ENCODE measurements at regions not wholly inside any gene's neighbourhood (a gene's known extent, or its start where the extent isn't known, plus 50 kb on each side); places are given as distances from the start of the nearest gene placed in this dataset.

DNA sequence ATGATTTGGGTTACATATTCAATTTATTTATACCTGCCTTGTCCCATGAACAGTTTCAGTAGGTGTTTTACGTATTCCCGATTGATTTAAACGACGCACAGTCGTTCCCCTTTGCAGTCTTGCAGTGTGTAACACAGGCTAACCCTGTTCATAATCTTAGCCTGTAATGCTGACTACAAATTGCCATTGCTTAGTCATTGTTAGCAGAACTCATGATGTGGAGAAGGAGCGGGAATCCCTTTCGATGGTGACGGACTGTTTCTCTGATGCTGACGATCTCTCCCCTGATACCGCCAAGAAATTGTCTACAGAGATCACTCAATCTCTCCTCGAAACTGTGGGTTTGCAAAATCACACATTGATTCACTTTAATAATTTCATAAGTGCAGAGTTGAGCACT is 93.2 kb downstream of the MRPL36 start:
- DNase-seq (ENCODE audit: low read depth, low spot score): no peak

DNA sequence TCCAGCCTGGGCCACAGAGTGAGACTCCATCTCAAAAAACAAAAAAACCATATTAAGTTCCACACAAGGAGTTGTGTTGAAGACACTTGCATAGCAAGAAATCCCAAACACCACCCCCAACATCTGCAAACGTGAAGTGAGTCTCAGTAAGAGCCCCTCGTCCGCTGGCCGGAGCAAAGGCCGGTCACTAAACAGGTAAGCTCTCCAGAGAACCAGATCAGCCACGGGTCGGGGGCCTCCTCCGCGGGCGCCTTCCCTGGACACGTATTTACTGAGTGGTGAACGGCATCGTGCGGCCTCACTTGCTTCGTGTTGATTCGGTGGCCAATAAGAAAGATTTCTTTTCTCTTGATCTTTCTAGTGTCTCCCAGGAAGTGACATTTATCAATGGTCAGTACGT is 93.6 kb downstream of the MRPL36 start:
- DNase-seq (ENCODE audit: low read depth, low spot score): no peak

DNA sequence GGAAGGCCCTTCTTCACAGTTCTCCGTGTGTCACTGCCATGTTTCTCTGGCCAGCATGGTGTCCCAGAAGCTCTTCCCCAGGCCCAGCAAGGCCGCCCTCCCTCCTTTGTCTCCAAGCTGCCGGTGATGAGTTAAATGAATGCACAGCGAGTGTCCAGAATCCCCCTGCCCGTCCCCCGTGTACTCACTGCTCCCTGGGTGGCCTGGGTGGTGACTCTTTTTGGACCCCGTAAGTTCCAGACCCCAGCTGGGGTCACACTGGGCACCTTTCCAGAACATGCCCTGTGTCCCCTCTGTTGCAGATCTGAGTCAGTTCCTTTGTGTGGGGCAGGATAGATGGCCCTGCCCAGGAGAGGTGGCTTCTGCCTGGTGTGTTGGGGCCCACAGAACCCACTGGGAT is 95.0 kb downstream of the MRPL36 start:
- no peak for DNase-seq (ENCODE audit: low read depth, low spot score)

DNA sequence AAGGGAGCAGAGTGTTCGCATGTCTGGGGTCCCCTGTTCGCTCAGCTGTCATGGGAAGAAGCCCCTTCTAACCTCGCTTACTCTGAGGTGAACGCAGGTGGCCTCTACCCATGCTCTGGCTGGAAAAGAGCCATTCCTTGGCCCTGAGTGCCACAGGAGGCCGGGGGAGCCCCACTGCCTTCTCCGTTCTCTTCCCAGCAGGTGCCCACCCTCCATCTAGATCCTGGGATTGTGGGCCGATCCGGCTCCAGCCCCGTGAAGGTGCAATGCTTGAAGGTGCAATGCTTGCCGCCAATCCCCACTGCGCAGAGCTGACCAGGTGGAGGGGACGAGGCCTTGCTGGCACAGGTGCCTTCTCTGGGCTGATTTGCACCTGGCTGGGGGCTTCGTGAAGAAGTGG is 95.4 kb downstream of the MRPL36 start:
- DNase-seq (ENCODE audit: low read depth, low spot score): no peak

DNA sequence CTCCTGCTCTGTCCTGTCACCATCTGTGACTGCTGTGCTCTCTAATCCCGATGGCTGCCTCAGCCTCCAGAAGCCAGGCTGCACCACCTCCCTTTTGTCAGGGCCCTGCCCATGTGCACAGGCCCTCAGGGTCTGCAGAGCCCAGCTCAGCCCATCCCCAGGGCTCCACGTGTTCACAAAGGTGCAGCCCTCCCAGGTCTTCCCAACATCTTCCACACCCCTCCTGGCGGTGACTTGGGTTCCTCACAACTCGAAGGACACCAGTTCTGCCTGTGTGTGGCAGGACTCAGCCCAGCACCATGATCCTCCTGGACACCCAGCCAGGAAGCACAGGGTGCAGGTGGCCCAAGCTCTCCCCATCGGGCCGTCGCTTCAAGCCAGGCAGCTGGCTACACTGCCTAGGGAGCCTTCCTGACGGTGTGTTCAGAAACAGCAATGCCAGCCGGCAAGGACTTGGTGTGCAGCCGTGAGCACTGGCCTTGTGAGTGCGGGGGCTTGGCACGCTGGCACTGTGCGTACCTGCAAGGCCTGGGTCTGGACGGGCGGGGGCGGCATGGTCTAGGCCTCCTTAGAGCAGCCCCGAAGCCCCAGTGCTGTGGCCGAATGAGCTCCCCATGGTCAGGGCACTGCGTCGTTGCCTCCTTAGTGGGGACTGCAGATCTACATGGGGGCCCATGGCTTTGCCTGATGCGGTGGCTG is 96.1 kb downstream of the MRPL36 start:
- DNase-seq (ENCODE audit: low read depth, low spot score): no peak

DNA sequence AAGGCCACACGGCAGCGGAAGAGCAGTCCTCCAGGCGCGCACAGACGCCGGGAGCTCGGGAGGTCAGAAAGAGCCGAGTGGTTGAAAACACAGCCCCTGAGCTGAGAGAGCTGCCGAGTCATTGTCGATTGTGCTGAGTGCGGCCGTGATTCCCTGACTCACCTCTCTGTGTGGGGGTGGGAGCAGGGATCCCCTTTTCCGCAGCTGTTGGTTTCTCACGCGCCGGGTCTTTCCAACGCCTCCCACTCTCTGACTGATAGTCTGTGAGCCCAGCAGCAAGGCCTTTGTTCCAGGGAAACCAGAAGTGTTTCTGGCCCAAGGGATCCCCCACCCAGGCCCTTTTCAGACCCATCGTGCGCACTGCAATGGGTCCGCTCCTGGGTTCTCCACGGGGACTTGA is 97.3 kb downstream of the MRPL36 start:
- no peak for DNase-seq (ENCODE audit: low read depth, low spot score)

DNA sequence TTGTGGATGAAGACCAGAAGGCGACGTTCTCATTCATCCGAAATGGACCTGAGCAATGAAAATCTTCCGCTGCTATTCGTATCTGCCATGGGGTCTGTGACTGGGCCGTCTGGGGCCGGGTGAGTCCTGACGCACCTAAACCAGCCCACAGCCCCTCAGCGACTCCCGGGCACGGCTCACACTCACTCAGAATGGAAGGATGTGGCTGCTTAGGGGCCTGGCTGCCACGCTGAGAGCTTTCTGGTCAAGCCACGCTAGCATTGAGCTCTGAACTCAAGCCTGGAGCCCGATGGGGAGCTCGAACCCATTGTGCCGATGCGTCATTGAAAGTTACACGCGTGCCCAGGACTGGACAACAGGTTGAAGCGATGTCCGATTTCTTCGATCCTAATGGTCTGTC is 97.8 kb downstream of the MRPL36 start:
- DNase-seq (ENCODE audit: low read depth, low spot score): no peak

DNA sequence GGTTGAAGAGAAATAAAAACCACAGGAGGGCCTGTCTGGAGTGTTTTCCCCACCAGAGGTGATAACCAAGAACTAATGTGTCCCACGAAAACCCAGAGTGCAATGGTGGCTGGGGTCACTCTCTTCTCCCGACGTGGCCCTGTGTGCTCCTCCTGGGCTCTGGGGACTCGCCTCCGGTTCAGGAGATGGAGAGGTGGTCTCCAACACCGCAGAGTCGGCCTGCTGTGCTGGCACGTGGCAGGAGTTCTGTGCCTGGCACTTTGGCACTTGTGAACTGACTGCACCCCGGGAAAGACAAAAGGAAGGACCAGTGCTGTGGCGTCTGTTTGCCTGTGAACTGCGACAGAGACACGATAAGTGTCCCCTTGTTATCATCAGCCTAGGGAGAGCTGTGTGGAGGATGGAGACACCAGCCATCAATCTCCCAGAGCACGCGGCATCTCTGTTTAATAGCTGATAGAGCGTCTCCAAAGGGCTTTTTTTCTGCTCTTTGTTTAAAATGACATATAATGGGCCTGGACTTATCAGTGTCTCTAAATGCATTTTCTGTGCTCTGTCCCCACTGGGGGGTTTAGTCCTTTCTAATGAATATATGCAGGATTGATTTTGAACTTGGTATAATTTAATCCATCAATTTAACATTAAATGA is 98.3 kb downstream of the MRPL36 start:
- DNase-seq (ENCODE audit: low read depth, low spot score): no peak

DNA sequence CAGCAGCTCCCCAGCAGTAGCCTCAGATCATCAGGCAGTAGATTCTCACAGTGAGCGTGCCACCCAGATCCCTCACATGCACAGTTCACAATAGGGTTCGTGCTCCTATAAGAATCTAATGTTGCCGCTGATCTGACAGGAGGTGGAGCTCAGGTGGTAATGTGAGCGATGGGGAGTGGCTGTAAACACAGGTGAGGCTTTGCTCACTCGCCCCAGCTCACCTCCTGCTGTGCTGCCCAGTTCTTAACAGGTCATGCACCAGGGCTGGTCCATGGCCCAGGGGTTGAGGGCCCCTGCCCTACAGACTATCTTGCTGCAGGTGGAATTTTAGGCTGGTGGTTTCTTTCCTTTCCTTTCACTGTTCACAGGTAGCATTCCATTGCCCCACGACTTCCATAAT is 100.2 kb downstream of the MRPL36 start:
- no peak for DNase-seq (ENCODE audit: low read depth, low spot score)

DNA sequence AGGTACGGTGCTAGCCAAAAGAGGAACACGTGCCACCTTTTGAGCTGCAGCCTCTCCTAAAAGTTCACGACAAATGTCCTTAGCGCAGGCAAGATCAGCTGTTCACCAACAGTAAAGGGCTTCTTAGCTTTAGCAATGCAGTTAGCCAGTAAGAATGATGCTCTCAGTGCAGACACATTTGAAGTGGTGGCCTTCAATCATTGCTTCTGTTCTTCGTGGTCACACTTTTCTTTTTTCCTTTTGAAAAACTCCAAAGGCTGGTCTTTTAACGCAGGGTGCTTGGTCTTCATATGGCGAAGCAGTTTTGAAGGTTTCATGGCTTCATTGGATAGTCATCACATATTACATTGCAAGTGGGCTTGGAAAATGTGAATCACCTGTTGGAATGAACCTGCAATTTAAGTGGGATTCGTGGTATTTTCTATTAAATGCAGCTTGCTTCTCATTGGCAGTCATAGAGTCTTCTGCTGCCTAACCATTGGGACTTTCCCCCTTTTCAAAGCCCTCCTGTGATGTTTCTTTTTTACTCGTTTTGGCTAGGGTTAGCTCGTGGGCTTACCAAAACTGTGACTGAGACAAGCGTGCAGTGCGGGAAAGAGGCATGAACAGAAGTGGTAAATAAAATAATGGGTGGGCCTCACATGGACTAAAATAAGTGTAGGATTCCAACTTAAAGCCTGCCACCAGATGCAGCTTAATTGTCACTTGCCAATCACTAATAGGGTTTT is 100.9 kb downstream of the MRPL36 start:
- DNase-seq (ENCODE audit: low read depth, low spot score): no peak

DNA sequence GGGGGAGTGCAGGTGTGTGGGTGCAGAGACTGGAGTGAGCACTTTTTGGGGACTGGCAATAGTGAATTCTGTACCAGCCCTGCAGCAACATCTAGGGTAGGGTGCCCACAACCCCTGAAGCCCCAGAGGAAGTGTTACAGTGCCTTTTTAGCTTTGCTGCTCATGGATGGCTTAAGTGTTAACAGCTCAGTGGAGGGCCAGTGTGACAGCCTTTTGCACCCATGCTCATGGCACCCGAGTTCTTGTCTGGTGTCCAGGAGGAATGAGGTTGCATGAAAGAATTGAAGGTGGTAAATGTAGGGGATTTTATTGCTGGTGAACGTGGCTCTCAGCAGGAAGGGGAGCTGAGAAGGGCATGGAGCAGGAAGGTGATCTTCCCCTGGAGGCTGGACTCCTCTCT is 107.3 kb downstream of the MRPL36 start:
- no peak for DNase-seq (ENCODE audit: low read depth, low spot score)

DNA sequence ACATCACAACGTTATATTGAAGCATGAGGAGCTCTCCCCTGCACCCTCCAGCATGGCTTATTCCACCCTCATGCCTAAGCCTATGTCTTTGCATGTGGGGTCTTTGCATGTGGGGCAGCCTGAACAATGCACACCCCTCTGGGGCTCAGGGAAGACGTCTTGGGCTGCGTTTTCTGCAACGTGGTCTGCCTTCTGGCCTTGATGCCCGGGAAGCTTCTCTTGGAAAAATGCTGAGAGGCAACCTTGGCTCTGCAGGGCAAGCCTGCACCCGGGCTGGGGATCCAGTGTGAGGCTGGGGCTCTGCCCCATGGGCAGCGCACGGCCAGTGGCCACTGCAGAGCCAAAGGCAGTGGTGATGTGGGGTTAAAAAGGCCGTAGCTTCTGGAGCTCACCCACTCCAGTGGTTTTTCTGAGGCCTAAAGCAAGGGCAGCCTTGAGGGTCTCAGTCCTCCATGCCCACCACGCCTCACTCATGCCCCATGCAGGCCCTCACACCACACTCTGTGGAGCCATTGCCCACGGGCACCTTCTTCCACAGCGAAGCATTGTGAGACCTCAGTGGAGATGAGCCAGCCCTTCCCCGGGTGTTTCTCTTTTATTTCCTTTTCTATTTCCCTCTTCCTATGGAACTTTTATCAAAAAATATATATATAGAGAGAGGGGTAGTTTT is 112.2 kb downstream of the MRPL36 start:
- DNase-seq (ENCODE audit: low read depth, low spot score): no peak

DNA sequence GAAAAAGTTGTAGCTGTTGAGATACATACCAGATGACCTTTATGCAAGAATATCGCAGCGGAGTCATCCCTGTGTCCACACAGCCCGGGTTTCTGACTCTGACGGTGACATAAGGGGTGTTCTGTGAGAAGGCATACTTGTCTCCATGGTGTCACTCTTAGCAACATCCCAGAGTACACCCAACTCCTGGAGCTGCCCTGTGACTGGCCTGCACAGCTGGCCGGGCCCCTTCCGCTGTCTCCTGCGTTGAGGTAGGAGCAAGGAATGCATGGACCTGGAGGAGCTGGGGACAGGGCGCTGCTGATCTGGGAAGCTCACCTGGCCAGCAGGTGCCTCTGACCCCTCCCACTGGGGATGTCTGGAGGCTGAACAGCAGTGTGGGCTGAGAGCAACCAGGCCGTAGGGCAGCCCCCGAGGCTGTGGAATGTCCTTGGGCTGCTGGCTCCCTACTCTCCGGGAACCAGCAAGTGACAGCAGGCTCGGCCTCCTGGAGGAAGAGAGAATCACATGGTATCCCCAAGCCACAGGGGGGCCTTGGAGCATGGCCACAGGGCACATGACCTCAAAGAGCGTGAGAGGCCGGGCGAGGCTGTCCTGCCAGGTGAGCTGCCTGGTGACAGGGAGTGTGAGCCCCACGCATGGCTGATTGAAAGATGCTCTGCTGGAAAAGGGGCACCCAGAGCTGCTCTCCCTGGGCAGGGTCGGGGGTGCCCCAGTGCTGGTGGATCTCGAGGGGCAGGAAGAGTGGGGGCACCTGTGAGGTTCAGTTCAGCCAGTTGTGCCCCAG is 113.4 kb downstream of the MRPL36 start:
- DNase-seq (ENCODE audit: low read depth, low spot score): no peak

DNA sequence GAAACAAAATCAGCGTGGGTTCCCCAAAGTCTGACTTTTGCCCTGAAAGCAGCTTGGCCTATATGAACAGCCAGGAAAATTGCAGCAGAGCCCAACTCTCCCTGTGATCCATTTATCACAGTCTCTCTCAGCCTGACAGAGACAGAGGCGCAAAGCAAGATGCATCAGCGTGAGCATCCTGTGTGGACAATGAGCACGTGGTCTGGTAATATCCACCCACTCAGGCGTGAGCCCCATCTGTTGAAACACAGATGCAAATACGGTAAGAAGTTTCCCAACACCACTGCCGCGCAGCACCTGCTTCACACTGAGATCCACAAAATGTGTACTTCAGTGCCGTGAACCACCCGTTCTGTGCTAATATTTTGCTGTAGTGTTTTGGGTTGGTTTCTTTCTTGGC is 114.6 kb downstream of the MRPL36 start:
- no peak for DNase-seq (ENCODE audit: low read depth, low spot score)

DNA sequence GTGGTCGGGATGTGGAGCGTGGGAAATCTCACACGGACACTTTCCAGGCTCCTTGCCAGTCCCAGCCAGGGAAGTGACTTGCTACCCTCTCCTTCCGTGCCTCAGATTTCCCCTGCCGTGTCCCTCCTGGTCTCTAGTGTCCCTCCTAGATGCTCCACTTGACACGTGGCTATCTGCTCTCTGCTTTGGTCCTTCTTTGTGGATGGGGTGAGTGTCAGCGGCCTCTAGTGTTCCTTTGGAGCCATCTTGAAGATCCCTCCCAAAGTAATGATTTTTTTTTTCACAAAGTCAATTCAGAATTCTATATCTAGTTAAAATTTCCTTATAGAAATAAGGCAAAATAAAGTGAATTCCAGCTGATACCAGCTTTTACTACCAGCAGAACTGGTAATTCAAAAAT is 117.7 kb downstream of the MRPL36 start:
- no peak for DNase-seq (ENCODE audit: low read depth, low spot score)

DNA sequence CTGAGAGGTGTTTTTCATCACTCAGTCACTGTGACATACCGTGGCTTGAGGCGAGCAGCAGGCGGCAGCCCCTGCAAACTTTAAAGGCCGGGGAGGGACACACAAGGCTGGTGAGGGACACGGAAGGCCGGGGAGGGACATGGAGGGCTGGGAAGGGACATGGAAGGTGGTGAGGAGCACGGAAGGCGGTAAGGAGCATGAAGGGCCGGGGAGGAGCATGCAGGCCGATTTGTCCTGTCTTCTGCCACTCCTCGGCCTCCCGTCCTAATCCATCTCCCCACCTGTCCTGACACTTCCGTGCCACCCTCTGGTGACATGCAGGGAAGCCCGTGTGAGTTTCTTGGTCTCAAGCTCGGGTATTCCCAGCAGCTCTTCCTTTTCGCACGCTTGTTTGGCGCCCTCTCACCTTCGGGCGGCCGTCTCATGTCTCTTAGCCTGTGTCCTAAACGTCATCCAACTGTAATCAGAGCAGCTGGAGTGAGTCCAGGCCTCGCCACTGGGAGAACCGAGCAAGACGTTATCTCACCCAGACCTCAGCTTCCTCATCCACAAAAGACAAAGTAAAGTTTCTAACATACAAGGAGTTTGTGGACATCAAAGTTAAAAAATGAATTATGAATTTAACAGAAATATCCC is 126.5 kb downstream of the MRPL36 start:
- no peak for DNase-seq (ENCODE audit: low read depth, low spot score)

DNA sequence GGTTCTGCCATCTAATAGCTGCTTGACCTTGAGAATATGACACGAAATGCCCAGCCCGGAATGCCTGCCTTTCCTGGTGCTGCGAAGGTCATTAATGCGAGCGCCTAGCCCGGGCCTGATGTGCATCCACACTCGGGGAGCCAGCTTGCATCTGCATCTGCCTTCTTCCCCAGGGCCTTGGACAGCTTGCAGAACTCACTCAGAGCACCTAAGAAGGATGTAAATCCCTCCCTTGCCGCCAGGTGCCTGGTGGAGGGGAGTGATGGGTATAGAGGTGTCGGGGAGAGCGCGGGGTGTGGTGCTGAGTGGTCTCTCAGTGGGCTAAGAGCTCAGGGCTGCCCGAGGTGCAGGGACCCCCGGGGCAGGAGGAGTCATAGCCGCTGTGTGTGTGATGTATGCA is 127.2 kb downstream of the MRPL36 start:
- DNase-seq (ENCODE audit: low read depth, low spot score): no peak

DNA sequence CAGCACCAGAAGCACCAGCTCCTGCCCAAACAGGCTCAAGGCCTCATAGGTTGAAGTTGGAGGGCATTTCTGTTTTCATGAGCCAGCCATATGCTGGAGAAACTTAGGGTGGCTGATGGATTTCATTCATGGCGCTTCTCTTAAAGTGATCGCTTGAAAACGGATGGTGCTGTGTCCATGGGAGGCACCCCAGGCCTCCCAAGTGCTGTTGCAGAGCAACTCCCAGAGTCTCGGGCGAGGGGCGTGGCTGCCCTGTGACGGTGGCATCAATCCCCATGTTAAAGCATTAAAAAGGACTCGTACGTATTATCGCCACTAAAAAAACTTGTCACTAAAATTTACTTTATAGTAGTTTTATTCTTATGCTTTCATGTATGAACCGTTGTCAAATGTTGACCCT is 128.3 kb downstream of the MRPL36 start:
- no peak for DNase-seq (ENCODE audit: low read depth, low spot score)

DNA sequence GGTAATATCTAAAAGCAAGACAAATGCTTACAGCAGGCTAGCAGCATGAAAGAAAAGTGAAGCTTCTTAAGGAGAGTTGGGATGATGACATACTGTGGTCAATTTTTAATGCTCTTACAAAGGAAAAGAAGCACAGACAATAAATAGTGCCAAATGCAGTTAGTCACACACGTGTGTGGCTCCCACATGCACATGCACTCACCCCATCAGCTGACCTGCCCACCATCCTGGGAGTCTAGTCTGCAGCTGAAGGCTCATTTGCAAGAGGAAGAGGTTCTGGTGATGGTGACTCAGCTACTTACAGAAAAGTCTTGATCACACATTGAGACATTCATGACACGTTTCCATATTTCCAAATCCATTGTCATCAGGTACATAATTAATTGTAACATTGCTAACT is 129.3 kb downstream of the MRPL36 start:
- DNase-seq (ENCODE audit: low read depth, low spot score): no peak

DNA sequence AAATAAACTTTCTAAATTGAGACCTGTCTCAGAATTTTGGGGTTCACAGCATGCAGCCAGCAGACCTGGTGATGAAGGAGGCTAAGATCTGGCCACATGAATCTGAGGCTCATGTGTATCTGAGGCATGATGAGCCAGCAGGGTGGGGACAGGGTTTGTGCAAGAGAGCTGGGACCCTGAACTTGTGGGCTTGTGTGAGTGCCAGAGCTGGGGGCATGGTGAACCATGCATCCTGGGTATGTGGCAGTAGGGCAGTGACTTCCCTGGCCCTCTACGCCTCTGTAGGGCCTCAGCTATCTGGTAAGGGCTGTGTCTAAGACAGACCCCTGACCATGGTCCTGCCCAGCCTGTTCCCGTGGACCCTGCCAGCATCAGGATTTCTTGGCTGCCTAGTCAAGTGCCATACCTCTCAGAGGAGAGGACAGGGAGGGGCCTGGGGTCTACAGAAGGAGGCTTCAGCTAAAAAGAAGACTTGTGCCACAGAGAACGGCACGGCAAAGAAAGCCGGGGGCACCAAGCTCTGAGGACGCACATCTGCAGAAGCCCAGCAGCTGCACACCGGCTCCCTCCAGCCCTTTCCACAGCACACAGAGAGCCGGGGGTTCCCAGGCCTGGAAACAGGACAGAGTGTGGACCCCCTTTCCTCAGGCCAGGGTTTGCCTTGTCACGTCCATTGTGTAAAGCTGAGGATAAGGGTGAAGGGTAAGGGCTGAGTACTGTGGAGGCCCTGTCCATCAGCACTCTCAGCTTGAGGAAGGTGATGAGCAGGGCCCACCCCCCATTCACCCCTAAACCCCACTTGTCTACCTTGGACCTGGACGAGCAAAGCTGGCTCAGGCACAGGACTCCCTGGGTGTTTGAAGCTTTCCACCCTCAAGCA is 130.1 kb downstream of the MRPL36 start:
- no peak for DNase-seq (ENCODE audit: low read depth, low spot score)
